ENCODE measurements at regions not wholly inside any gene's neighbourhood (a gene's known extent, or its start where the extent isn't known, plus 50 kb on each side); places are given as distances from the start of the nearest gene placed in this dataset.

GRCh38 chr6:4620284-4621151 is 155.7 kb upstream of the CDYL start:
- TF ChIP-seq CTCF (IDR thresholded peaks at IDR 0.05): no peak
- no peak for TF ChIP-seq POLR2AphosphoS5 (IDR thresholded peaks at IDR 0.05; ENCODE audit: low read depth, low read length)
- TF ChIP-seq REST (IDR thresholded peaks at IDR 0.05; ENCODE audit: insufficient read depth in 1 of 2, low read depth in 2 of 2, low read length in 1 of 2): no peak

Measured in Panc1 (cell line).